Activated T-cell treated with anti-CD3 and anti-CD28 coated beads for 48 hours (primary cell): ENCODE measurements at regions not wholly inside any gene's neighbourhood (a gene's known extent, or its start where the extent isn't known, plus 50 kb on each side); places are given as distances from the start of the nearest gene placed in this dataset.
"Not testable (repeated sequence)": the region's sequence is repeated elsewhere in the genome, so short reads cannot be mapped to it uniquely, and the experiment has no call there.

Experiments
- DNase-seq: peaks from one replicate; pipeline ENCODE4 v3.0.0-alpha.2; 2020; ENCODE audit warnings: low read depth

- DNase-seq = no peak
These were observed 459.2 kb downstream of the ACTL7B start for GRCh38 chr9:108396611-108397010.

GRCh38 chr9:108396193-108396592, 459.6 kb downstream of the ACTL7B start:
- no peak for DNase-seq

- DNase-seq = no peak
These were observed 460.4 kb downstream of the ACTL7B start for GRCh38 chr9:108395421-108395820.

GRCh38 chr9:108394726-108395125, 461.1 kb downstream of the ACTL7B start:
- DNase-seq = no peak

- DNase-seq = not testable (repeated sequence)
These were observed 462.2 kb downstream of the ACTL7B start for GRCh38 chr9:108393481-108394001.

- no peak for DNase-seq
These were observed 462.9 kb downstream of the ACTL7B start for GRCh38 chr9:108392877-108393276.

GRCh38 chr9:108389056-108389455, 466.7 kb downstream of the ACTL7B start:
- no peak for DNase-seq

GRCh38 chr9:108386859-108387384, 468.9 kb downstream of the ACTL7B start:
- DNase-seq = no peak

- no peak for DNase-seq
These were observed 469.8 kb downstream of the ACTL7B start for GRCh38 chr9:108386032-108386431.

GRCh38 chr9:108383796-108384195, 472.0 kb downstream of the ACTL7B start:
- DNase-seq = no peak

GRCh38 chr9:108382310-108382709, 473.5 kb downstream of the ACTL7B start:
- no peak for DNase-seq

- DNase-seq = no peak
These were observed 477.9 kb downstream of the ACTL7B start for GRCh38 chr9:108377881-108378280.

- DNase-seq = no peak
These were observed 478.4 kb downstream of the ACTL7B start for GRCh38 chr9:108377382-108377781.

GRCh38 chr9:108376140-108376539, 479.6 kb downstream of the ACTL7B start:
- no peak for DNase-seq

- no peak for DNase-seq
These were observed 481.2 kb downstream of the ACTL7B start for GRCh38 chr9:108374626-108375025.

- DNase-seq = no peak
These were observed 488.6 kb downstream of the ACTL7B start for GRCh38 chr9:108367188-108367587.

GRCh38 chr9:108363311-108363710, 492.5 kb downstream of the ACTL7B start:
- no peak for DNase-seq

GRCh38 chr9:108360304-108360703, 495.5 kb downstream of the ACTL7B start:
- no peak for DNase-seq

- DNase-seq = no peak
These were observed 499.0 kb downstream of the ACTL7B start for GRCh38 chr9:108356806-108357205.

GRCh38 chr9:108351571-108351970, 504.2 kb downstream of the ACTL7B start:
- DNase-seq = no peak

- no peak for DNase-seq
These were observed 508.2 kb downstream of the ACTL7B start for GRCh38 chr9:108347463-108348188.

GRCh38 chr9:108345826-108346225, 510.0 kb downstream of the ACTL7B start:
- DNase-seq = no peak

- DNase-seq = no peak
These were observed 516.5 kb downstream of the ACTL7B start for GRCh38 chr9:108339251-108339650.

- DNase-seq = no peak
These were observed 519.2 kb downstream of the ACTL7B start for GRCh38 chr9:108336575-108336974.
